Tibial artery (tissue), 4 donors: ENCODE measurements at regions not wholly inside any gene's neighbourhood (a gene's known extent, or its start where the extent isn't known, plus 50 kb on each side); places are given as distances from the start of the nearest gene placed in this dataset.

Experiments used
- DNase-seq, 2 donors: peaks; one replicate each; pipeline ENCODE4 v3.0.0-alpha.2; 2019
- H3K27ac ChIP-seq, 2 donors: fragments of 200-600 bp; sonication (generic) in 1 of 2; 1 replicate in 1 of 2; 2 replicates in 1 of 2; pipeline ENCODE4 v1.5.1; 2018 to 2019; ENCODE audit warnings: mild to moderate bottlenecking in 1 of 2
- H3K27me3 ChIP-seq, 2 donors: fragments of 200-600 bp; sonication (generic) in 1 of 2; one replicate each; pipeline versions ENCODE4 v1.5.1 to v1.6.0; 2016 to 2019
- H3K36me3 ChIP-seq, 3 donors: fragments of 200-600 bp; sonication (generic) in 2 of 3; one replicate each; pipeline ENCODE4 v1.5.1; 2016 to 2019; ENCODE audit warnings: mild to moderate bottlenecking in 2 of 3
- H3K4me1 ChIP-seq, 4 donors: fragments of 200-600 bp; sonication (generic) in 2 of 4; 1 replicate in 3 of 4; 2 replicates in 1 of 4; pipeline ENCODE4 v1.5.1; 2016 to 2019
- H3K4me3 ChIP-seq, 2 donors: fragments of 200-600 bp; sonication (generic) in 1 of 2; 1 replicate in 1 of 2; 2 replicates in 1 of 2; pipeline ENCODE4 v1.5.1; 2018 to 2019; ENCODE audit warnings: mild to moderate bottlenecking in 2 of 2
- H3K9me3 ChIP-seq, 3 donors: fragments of 200-600 bp; sonication (generic) in 1 of 3; one replicate each; pipeline ENCODE4 v1.5.1; 2016 to 2019
- intact Hi-C: fragments of 100-400 bp; cut with DNase I; formaldehyde crosslinking; loops from one replicate; pipeline ENCODE4 v1.15.0; 2023; ENCODE audit warnings: low total_unique reads
- TF ChIP-seq, protein P1 (sequence below), 2 experiments: fragments of 200-600 bp in 1 of 2; fragments of 450-650 bp in 1 of 2; IDR thresholded peaks; one replicate each; pipeline ENCODE4 v1.5.1; 2017 to 2019; ENCODE audit warnings: antibody characterized with exemption in 2 of 2, mild to moderate bottlenecking in 1 of 2, moderate library complexity in 1 of 2

DNA sequence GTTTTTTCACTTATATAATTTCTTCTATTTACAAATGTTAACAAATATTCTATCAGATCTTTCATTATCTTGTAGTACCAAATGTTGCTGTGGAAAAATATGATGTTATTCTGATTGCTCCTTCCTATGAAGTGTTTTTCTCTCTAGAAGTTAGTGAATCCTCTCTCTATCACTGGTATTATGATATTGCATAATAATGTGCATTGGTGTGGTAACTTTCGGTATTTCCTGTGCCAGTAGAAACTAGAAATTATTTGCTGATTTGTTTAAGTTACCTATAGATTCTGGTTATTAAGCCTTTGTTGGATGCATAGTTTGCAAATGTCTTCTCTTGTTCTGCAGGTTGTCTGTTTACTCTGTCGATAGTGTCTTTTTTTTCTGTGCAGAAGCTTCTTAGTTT is 342.5 kb downstream of the CENPW start:
- Histone ChIP-seq H3K4me3 (no peak overlapping the region), H3K4me1 (no peaks in the 10 kb centered on the region), H3K36me3 (no peaks in the 10 kb centered on the region), H3K27ac (no peak overlapping the region), H3K27me3 (no peaks in the 10 kb centered on the region), H3K9me3 (peaks cover 0 to 8% (median 5%) of the 10 kb centered on the region in 3 donors)
- TF ChIP-seq, protein P1, sequence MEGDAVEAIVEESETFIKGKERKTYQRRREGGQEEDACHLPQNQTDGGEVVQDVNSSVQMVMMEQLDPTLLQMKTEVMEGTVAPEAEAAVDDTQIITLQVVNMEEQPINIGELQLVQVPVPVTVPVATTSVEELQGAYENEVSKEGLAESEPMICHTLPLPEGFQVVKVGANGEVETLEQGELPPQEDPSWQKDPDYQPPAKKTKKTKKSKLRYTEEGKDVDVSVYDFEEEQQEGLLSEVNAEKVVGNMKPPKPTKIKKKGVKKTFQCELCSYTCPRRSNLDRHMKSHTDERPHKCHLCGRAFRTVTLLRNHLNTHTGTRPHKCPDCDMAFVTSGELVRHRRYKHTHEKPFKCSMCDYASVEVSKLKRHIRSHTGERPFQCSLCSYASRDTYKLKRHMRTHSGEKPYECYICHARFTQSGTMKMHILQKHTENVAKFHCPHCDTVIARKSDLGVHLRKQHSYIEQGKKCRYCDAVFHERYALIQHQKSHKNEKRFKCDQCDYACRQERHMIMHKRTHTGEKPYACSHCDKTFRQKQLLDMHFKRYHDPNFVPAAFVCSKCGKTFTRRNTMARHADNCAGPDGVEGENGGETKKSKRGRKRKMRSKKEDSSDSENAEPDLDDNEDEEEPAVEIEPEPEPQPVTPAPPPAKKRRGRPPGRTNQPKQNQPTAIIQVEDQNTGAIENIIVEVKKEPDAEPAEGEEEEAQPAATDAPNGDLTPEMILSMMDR (IDR thresholded peaks at IDR 0.05), result no peak
- DNase-seq, result no peak
- intact Hi-C loops, result no loop called here

DNA sequence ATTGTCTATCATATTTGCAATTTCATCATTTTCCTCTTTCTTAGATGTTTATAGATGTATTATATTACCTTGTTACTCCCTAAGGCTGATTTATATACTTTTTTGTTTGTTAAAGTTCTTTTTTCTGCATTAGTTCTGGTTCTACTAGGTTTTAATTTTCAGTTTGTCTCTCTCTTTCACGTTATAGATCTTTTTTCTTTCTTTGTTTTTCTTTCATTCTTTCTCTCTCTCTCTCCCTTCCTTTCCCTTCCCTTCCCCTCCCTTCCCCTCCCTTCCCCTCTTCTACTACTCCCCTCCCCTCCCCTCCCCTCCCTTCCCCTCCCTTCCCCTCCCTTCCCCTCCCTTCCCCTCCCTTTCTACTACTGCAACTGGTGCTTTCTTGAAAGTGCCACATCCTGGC is 345.3 kb downstream of the CENPW start:
- no peaks in the 10 kb centered on the region for H3K27me3 ChIP-seq
- H3K27ac ChIP-seq, result no peak overlapping the region
- H3K4me1 ChIP-seq, result no peaks in the 10 kb centered on the region
- TF ChIP-seq, protein P1 (IDR thresholded peaks at IDR 0.05), result no peak
- H3K4me3 ChIP-seq, result no peak overlapping the region
- DNase-seq, result no peak
- H3K36me3 ChIP-seq, result no peaks in the 10 kb centered on the region
- intact Hi-C loops, result no loop called here
- H3K9me3 ChIP-seq, result peaks cover 0 to 10% (median 5%) of the 10 kb centered on the region in 3 donors

DNA sequence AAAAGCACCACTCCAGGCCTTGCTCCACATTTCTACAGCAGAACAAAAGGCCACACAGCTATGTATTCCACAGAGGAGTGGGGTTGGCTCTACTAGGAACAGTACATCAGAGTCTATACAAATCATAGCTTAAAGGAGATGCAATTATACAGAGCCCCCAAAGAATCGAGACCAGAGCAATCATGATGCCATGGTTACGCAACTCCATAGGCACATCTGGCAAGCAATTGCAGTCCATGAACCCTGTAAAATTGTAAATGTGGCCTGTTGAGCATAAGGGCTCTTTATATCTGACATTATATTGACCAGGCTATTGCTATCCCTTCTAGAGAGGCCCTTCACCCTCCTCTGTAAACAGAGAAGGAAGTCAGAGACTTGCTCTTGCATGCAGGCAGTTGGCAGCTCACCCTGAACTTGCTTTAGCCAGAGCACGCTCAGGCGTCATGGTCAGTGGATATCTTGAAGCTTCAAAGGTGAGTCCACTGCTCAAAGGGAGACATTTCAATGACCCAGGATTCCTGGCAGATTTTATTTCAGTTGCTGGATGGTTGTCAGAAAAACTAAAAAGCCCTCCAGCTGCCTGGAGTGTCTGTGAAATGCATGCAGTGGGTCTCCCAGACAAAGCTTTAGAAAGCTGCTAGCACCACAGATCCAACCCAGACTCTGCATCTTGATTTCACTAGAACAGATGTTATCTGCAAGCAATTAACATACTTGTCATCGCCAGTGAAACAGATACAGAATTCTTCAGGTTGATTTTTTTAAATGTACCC is 357.2 kb downstream of the CENPW start:
- no peak for DNase-seq
- TF ChIP-seq, protein P1 (IDR thresholded peaks at IDR 0.05), result no peak
- no peaks in the 10 kb centered on the region for H3K9me3 ChIP-seq
- no peaks in the 10 kb centered on the region for H3K27me3 ChIP-seq
- H3K36me3 ChIP-seq, result no peaks in the 10 kb centered on the region
- H3K27ac ChIP-seq, result no peak overlapping the region
- H3K4me1 ChIP-seq, result no peaks in the 10 kb centered on the region
- intact Hi-C loops, result no loop called here
- H3K4me3 ChIP-seq, result no peak overlapping the region

DNA sequence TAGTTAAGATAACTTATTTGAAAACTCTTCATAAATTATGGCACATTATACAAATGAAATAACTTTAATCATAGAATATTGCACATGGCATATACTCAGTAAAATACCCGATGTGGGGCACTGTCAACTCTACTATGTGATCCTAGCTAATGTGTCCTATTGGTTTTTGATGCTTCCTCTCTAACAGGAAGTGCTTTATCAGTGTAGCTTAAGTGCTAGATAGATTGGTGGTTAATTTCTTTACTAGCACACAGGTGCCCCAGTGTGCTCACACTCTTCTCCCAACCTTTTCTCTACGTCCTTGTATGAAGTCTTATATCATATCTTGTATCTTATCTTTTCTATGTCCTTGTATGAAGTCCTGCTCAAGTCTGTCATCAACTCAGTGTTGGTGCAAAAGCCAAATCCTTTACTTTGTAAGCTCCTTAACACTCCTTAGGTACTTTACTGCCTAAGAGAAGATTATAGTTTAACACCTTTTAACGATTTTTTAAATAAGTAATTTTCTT is 358.9 kb downstream of the CENPW start:
- Histone ChIP-seq H3K36me3 (no peaks in the 10 kb centered on the region), H3K9me3 (no peaks in the 10 kb centered on the region), H3K27ac (no peak overlapping the region), H3K27me3 (no peaks in the 10 kb centered on the region), H3K4me3 (no peak overlapping the region), H3K4me1 (no peaks in the 10 kb centered on the region)
- no peak for DNase-seq
- intact Hi-C loops, result no loop called here
- TF ChIP-seq, protein P1 (IDR thresholded peaks at IDR 0.05), result no peak

DNA sequence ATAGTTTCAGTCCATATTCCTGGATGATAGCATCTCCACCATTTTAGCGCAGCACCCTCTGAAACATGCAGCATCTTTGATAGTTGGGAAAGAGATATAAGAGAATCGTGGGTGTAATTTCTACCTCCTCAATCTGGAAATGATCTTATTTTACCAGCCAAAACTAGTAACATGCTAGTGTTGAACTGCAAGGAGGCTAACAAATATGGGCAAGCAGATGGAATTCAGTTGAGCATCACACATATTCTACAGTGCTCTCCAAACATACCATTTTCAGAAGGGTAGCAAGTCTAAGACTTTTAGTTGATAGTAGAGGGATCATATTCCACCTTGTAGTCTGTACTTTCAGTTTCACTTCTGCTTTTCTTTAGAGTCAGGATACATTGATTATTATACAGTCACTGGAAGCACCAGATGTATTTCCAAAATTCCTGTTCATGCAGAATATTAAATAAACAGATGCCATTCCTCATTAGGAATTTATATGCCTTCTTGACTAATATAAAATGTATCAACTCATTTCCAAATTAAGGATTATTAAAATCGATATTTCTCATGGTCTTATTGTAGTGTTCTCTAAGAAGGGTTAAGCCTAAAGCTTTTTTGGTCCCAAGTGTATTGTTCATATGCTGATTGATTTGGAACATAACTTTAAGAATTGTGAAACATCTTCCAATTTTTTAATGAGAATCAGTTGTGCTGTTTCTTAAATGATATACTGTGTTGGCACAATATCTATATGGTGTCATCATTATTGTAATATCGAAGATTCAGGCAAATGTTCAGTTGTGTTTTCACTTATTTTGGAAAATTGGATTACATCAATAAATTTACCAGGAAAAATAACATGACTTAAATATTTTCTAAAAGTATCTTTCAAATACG is 362.0 kb downstream of the CENPW start:
- H3K36me3 ChIP-seq, result no peaks in the 10 kb centered on the region
- no peaks in the 10 kb centered on the region for H3K27me3 ChIP-seq
- H3K9me3 ChIP-seq, result no peaks in the 10 kb centered on the region
- H3K27ac ChIP-seq, result no peak overlapping the region
- no peak overlapping the region for H3K4me3 ChIP-seq
- TF ChIP-seq, protein P1 (IDR thresholded peaks at IDR 0.05), result no peak
- H3K4me1 ChIP-seq, result no peaks in the 10 kb centered on the region
- intact Hi-C loops, result no loop called here
- no peak for DNase-seq
